ENCODE measurements at regions not wholly inside any gene's neighbourhood (a gene's known extent, or its start where the extent isn't known, plus 50 kb on each side); places are given as distances from the start of the nearest gene placed in this dataset.

- intact Hi-C loops (cut with DNase I), result no loop called here
- H3K4me3 ChIP-seq (replicated peaks in 1 of 3), result no peak overlapping the region
- no peak for DNase-seq
- no peaks in the 10 kb centered on the region for H3K4me1 ChIP-seq
- no peak overlapping the region for H3K27ac ChIP-seq
- no peaks in the 10 kb centered on the region for H3K36me3 ChIP-seq
- H3K27me3 ChIP-seq, result no peaks in the 10 kb centered on the region
- TF ChIP-seq POLR2A (IDR thresholded peaks at IDR 0.05), result no peak
- no peak for TF ChIP-seq CTCF (IDR thresholded peaks at IDR 0.05)
- H3K9me3 ChIP-seq, result no peaks in the 10 kb centered on the region
Measured at GRCh38 chr1:194387531-194387930, 1201.1 kb upstream of the B3GALT2 start.

- TF ChIP-seq CTCF (IDR thresholded peaks at IDR 0.05), result no peak
- no peak for TF ChIP-seq POLR2A (IDR thresholded peaks at IDR 0.05)
Measured at GRCh38 chr1:194378517-194378916, 1192.1 kb upstream of the B3GALT2 start.

DNA sequence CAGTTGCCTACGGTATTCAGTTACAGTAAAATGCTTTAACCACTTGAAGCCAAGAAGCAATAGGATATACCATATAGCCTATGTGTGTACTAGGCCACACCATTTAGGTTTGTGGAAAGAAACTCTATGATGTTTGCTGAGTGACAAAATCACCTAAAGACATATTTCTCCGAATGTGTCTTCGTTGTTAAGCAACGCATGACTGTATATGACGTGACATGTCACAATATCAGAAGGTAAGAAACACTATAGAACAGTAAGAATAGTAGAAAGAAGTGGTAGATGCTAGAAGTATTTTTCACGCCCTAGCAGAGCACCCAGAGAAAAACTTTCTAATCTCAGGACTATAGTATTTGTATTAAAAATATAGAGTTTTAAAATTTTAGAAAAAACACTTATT is 1188.2 kb upstream of the B3GALT2 start:
- no peak for DNase-seq
- no peaks in the 10 kb centered on the region for H3K9me3 ChIP-seq
- no peak overlapping the region for H3K4me3 ChIP-seq (replicated peaks in 1 of 3)
- intact Hi-C loops (cut with DNase I), result no loop called here
- H3K4me1 ChIP-seq, result no peaks in the 10 kb centered on the region
- H3K27ac ChIP-seq, result no peak overlapping the region
- H3K36me3 ChIP-seq, result no peaks in the 10 kb centered on the region
- H3K27me3 ChIP-seq, result no peaks in the 10 kb centered on the region
- 93% methylated on average over 6 of the region's 6 CpGs for WGBS, 2 donors
- TF ChIP-seq CTCF (IDR thresholded peaks at IDR 0.05) (no peak), POLR2A (IDR thresholded peaks at IDR 0.05) (no peak)

More at GRCh38 chr1:194378517-194378916, 1192.1 kb upstream of the B3GALT2 start:
- no peaks in the 10 kb centered on the region for H3K27me3 ChIP-seq
- DNase-seq, result no peak
- H3K9me3 ChIP-seq, result no peaks in the 10 kb centered on the region
- intact Hi-C loops (cut with DNase I), result no loop called here
- no peaks in the 10 kb centered on the region for H3K4me1 ChIP-seq
- no peak overlapping the region for H3K27ac ChIP-seq
- no peak overlapping the region for H3K4me3 ChIP-seq (replicated peaks in 1 of 3)
- no peaks in the 10 kb centered on the region for H3K36me3 ChIP-seq

DNA sequence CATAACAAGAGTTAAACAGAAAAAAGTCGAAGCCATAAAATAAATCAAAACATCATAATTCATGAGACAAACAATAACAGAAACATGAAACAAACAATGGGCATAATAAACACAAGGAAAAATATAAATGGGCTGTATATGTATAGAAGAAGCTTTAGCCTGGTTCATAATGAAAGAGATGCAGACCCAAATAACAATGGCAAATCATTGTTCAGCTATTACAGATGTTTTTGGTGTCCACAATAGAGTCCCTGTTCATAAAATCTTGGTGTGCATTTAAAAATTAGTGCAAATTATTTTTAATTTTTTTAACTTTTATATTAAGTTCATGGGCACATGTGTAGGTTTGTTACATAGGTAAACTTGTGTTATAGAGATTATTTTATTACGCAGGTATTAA is 1185.9 kb upstream of the B3GALT2 start:
- intact Hi-C loops (cut with DNase I), result no loop called here
- TF ChIP-seq CTCF (IDR thresholded peaks at IDR 0.05), result no peak
- TF ChIP-seq POLR2A (IDR thresholded peaks at IDR 0.05), result no peak
- Histone ChIP-seq H3K27ac (no peak overlapping the region), H3K4me1 (no peaks in the 10 kb centered on the region), H3K9me3 (no peaks in the 10 kb centered on the region), H3K4me3 (replicated peaks in 1 of 3) (no peak overlapping the region), H3K27me3 (no peaks in the 10 kb centered on the region), H3K36me3 (no peaks in the 10 kb centered on the region)
- DNase-seq, result no peak
- WGBS, 2 donors, result 49 to 98% methylated on average over 2 of the region's 2 CpGs

GRCh38 chr1:194369622-194370021 is 1183.2 kb upstream of the B3GALT2 start:
- no peaks in the 10 kb centered on the region for H3K9me3 ChIP-seq
- H3K27me3 ChIP-seq, result no peaks in the 10 kb centered on the region
- WGBS, 2 donors, result 95 to 100% methylated on average over 1 of the region's 1 CpG
- H3K36me3 ChIP-seq, result no peaks in the 10 kb centered on the region
- TF ChIP-seq POLR2A (IDR thresholded peaks at IDR 0.05) (no peak), CTCF (IDR thresholded peaks at IDR 0.05) (no peak)
- intact Hi-C loops (cut with DNase I), result no loop called here
- H3K27ac ChIP-seq, result no peak overlapping the region
- no peak for DNase-seq
- no peak overlapping the region for H3K4me3 ChIP-seq (replicated peaks in 1 of 3)
- H3K4me1 ChIP-seq, result no peaks in the 10 kb centered on the region

Measured in thyroid gland (tissue), 4 donors.